ENCODE measurements at regions not wholly inside any gene's neighbourhood (a gene's known extent, or its start where the extent isn't known, plus 50 kb on each side); places are given as distances from the start of the nearest gene placed in this dataset.

- TF ChIP-seq MTERF4 (CRISPR knock-in tag; IDR thresholded peaks at IDR 0.05), result no peak
- no peak for TF ChIP-seq RAD21 (CRISPR knock-in tag; IDR thresholded peaks at IDR 0.05)
- TF ChIP-seq ZBTB37 (CRISPR knock-in tag; IDR thresholded peaks at IDR 0.05), result no peak
- TF ChIP-seq BRCA1 (CRISPR knock-in tag; IDR thresholded peaks at IDR 0.05), result no peak
- TF ChIP-seq MXI1 (IDR thresholded peaks at IDR 0.05; ENCODE audit: borderline replicate concordance, low read depth, low read length), result no peak
- no peak for TF ChIP-seq ZNF253 (CRISPR knock-in tag; IDR thresholded peaks at IDR 0.05; ENCODE audit: borderline replicate concordance)
- TF ChIP-seq, protein P1, sequence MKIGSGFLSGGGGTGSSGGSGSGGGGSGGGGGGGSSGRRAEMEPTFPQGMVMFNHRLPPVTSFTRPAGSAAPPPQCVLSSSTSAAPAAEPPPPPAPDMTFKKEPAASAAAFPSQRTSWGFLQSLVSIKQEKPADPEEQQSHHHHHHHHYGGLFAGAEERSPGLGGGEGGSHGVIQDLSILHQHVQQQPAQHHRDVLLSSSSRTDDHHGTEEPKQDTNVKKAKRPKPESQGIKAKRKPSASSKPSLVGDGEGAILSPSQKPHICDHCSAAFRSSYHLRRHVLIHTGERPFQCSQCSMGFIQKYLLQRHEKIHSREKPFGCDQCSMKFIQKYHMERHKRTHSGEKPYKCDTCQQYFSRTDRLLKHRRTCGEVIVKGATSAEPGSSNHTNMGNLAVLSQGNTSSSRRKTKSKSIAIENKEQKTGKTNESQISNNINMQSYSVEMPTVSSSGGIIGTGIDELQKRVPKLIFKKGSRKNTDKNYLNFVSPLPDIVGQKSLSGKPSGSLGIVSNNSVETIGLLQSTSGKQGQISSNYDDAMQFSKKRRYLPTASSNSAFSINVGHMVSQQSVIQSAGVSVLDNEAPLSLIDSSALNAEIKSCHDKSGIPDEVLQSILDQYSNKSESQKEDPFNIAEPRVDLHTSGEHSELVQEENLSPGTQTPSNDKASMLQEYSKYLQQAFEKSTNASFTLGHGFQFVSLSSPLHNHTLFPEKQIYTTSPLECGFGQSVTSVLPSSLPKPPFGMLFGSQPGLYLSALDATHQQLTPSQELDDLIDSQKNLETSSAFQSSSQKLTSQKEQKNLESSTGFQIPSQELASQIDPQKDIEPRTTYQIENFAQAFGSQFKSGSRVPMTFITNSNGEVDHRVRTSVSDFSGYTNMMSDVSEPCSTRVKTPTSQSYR (CRISPR knock-in tag; IDR thresholded peaks at IDR 0.05; ENCODE audit: borderline replicate concordance), result no peak
Measured at GRCh38 chr16:17939122-17939536, 397.4 kb downstream of the NPIPA8 start (continued).

DNA sequence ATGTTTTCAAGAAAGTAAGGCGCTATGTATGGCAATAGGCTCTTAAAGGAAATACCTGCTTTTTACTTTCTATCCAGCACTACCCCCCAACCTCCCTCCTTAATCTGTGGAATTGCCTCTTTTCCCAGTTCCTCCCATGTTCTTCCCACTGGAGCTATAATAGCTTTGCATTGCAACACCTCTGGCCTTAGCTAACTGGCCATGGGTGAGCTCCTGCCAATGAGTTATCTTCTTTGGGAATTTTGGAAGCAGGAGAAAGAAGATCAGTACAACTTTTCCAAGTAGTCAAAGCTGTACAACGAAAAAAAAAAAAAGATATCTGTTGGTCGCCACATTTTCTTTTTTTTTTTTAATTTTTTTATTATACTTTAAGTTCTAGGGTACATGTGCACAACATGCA, 398.0 kb downstream of the NPIPA8 start:
- ATAC-seq (no peak), FAIRE-seq (no peak), DNase-seq (ENCODE audit: low spot score) (no peak)
- 9% methylated on average over 3 of the region's 3 CpGs for WGBS (ENCODE audit: low lambda C conversion rate)
- H3K79me2 ChIP-seq (ENCODE audit: insufficient read depth, low read length), result no peaks in the 10 kb centered on the region
- no peaks in the 10 kb centered on the region for H3K27me3 ChIP-seq (ENCODE audit: control insufficient read depth in 1 of 2, insufficient read depth in 2 of 2, low read length in 2 of 2)
- no peaks in the 10 kb centered on the region for H3K9me3 ChIP-seq (ENCODE audit: low read length)
- H4K20me1 ChIP-seq (ENCODE audit: insufficient read depth, low read length), result no peaks in the 10 kb centered on the region
- intact Hi-C loops (cut with micrococcal nuclease; ENCODE audit: unreplicated experiment) (no loop called here), in situ Hi-C loops (cut with HindIII; ENCODE audit: extremely low pct_ligation_motif_present, low pct_unique_long_range_greater_than_20kb) (no loop called here)
- CTCF ChIA-PET (ENCODE audit: low intra/inter-chr PET ratio, low total read pairs), result no interaction called here
- no peak overlapping the region for H3K9ac ChIP-seq (ENCODE audit: insufficient read depth, low read depth, low read length)
- H3K27ac ChIP-seq (ENCODE audit: extremely low read length, insufficient read depth, low read length), result no peak overlapping the region
- BruUV-seq (replicated peaks), result no TSS peak
- POLR2A ChIA-PET, result interaction anchor here (0.5 kb wide), 1 partner anchor 49 kb away, joined by 3 read pairs; no protein-coding TSS in a partner anchor
- H3K36me3 ChIP-seq (replicated peaks in 1 of 2; ENCODE audit: control insufficient read depth in 1 of 2, insufficient read depth in 2 of 2, low read length in 2 of 2), result no peaks in the 10 kb centered on the region
- H2AFZ ChIP-seq (ENCODE audit: low read length), result no peak overlapping the region
- no peaks in the 10 kb centered on the region for H3K4me1 ChIP-seq (ENCODE audit: insufficient read depth, low read length)
- H3K4me2 ChIP-seq (ENCODE audit: low read depth, low read length), result no peak overlapping the region
- no peak overlapping the region for H3K4me3 ChIP-seq (replicated peaks in 1 of 3; ENCODE audit: insufficient read depth in 1 of 3, low read depth in 2 of 3, low read length in 3 of 3)
- no peak for TF ChIP-seq KDM3A (CRISPR knock-in tag; IDR thresholded peaks at IDR 0.05; ENCODE audit: low read depth)
- TF ChIP-seq, protein P2, sequence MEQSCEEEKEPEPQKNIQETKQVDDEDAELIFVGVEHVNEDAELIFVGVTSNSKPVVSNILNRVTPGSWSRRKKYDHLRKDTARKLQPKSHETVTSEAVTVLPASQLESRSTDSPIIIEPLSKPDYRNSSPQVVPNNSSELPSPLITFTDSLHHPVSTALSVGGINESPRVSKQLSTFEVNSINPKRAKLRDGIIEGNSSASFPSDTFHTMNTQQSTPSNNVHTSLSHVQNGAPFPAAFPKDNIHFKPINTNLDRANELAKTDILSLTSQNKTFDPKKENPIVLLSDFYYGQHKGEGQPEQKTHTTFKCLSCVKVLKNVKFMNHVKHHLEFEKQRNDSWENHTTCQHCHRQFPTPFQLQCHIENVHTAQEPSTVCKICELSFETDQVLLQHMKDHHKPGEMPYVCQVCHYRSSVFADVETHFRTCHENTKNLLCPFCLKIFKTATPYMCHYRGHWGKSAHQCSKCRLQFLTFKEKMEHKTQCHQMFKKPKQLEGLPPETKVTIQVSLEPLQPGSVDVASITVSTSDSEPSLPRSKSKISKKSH (CRISPR knock-in tag; IDR thresholded peaks at IDR 0.05; ENCODE audit: borderline replicate concordance), result no peak
- TF ChIP-seq SETDB1 (CRISPR knock-in tag; IDR thresholded peaks at IDR 0.05; ENCODE audit: borderline replicate concordance), result no peak
- no peak for TF ChIP-seq NR1H2 (CRISPR knock-in tag; IDR thresholded peaks at IDR 0.05; ENCODE audit: borderline replicate concordance, low read depth)
- no peak for TF ChIP-seq ZFP82 (CRISPR knock-in tag; IDR thresholded peaks at IDR 0.05; ENCODE audit: borderline replicate concordance)
- no peak for TF ChIP-seq MYNN (CRISPR knock-in tag; IDR thresholded peaks at IDR 0.05; ENCODE audit: low read depth)

Data from HepG2 (cell line).